GM19468 (cell line): ENCODE measurements at regions not wholly inside any gene's neighbourhood (a gene's known extent, or its start where the extent isn't known, plus 50 kb on each side); places are given as distances from the start of the nearest gene placed in this dataset.

ENCODE experiments used
- ATAC-seq: cut with Tn5 transposase; IDR thresholded peaks from one replicate; pipeline ENCODE4 v1.9.1; 2021; ENCODE audit warnings: mild to moderate bottlenecking, moderate library complexity, moderate number of reproducible peaks; ENCODE audit not compliant: unreplicated experiment; ENCODE audit errors: extremely low read depth

DNA sequence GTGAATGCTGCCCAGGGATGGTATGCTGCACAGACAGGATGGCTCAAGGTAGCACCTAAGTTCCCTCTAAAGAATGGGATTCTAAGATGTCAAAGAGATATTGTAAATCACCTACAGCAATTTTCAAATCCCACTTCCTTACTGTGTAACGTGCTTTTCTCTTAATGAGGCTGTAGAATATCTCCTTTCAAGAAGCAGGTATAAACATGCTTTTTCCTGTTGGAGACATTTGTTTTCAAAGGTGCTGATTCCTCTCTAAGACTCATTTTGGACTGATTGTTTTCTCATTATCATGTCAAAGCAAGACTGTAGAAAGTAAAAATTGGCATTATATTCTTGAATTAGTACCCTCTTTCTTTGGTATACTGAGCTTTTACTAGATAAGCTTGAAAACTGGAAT lies 412.6 kb upstream of the PAPPA start:
- ATAC-seq = no peak

- no peak for ATAC-seq
These were observed 409.6 kb upstream of the PAPPA start for GRCh38 chr9:115743709-115744605.

DNA sequence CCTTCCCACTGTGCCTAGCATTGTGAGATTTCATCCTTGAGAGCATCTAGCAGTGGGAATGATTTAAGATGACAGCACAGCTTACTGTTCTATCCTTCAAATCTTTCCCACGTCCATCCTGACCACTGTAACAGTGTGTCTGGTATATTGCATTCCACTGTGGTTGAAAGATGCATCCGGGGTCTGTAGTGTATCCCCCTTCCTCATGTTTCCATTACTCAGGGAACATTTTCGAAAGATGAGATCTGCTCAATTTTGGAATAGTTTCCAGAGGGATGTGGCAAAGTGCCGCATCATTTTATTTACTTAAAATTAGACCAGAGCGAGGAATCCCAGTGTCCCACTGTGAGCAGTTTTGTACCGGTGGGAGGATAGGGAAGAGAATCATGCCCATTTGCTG lies 407.1 kb upstream of the PAPPA start:
- ATAC-seq = no peak

DNA sequence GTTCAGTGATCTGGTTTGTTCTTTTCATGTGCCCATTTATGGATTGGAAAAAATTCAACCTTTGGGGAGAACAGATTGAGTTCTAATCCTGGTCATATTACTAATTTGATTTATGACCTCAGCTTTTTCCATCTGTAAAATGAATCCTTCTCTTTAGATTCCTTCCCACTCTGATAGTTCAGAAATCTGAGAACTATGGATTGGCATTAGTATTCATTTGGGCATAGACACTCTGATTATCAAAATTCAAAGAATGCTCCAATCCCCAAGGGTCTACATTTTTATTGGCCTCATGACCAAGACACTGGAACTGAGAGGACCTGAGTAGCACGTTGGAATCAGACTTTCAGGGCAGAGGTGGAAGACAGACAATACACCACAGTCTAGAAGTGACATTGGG lies 405.9 kb upstream of the PAPPA start:
- ATAC-seq = no peak

DNA sequence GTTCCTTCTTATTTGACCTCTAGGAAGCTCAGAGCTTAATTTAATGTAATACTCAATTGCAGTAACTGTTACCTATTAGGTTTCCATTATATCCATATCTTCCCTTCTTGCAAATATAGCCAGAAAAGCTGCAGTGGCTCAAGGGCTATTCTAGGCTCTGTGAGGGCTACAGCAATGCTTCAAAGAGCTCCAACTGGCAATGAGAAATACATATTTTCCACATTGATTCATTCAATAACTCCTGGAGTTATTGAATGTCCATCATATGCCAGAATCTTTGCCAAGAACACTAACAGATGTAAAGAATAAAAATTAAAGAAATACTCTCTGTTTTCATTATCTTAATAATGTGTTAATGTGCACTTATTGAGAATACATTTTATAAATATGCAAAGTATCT lies 396.9 kb upstream of the PAPPA start:
- ATAC-seq = no peak

- ATAC-seq = no peak
These were observed 396.1 kb upstream of the PAPPA start for GRCh38 chr9:115757461-115757860.

GRCh38 chr9:115758441-115758840 lies 395.1 kb upstream of the PAPPA start:
- no peak for ATAC-seq

GRCh38 chr9:115759426-115759825 lies 394.2 kb upstream of the PAPPA start:
- ATAC-seq = no peak

- ATAC-seq = no peak
These were observed 388.9 kb upstream of the PAPPA start for GRCh38 chr9:115764645-115765044.

- ATAC-seq = no peak
These were observed 388.5 kb upstream of the PAPPA start for GRCh38 chr9:115765060-115765459.

DNA sequence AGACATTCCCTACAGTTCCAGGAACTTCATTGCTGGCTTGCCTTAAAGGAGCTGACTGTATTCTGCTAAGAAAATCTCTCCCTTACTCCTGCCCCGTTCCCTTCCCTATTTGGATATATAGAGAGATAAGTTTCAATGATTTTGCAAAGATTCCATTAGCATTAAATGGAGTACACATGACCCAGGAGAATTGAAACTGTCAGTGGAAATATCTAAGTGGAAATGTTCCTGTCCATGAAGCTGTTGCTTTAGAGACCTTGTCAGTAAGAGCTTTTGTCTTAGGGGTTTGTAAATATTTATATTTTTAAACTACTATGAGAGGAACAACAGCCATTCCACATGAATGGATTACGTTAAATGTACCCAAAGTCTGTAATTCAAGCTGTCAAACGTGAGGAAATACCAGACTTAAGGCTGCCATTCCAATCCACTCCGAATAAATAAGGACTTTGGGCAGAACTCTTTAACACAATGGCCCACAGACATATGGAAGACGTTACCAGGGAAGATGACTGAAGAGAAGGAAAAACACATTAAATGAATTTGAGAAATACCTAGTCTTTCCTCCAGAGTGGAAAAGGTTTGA lies 387.1 kb upstream of the PAPPA start:
- ATAC-seq = no peak

GRCh38 chr9:115770521-115770920 lies 383.1 kb upstream of the PAPPA start:
- ATAC-seq = no peak

DNA sequence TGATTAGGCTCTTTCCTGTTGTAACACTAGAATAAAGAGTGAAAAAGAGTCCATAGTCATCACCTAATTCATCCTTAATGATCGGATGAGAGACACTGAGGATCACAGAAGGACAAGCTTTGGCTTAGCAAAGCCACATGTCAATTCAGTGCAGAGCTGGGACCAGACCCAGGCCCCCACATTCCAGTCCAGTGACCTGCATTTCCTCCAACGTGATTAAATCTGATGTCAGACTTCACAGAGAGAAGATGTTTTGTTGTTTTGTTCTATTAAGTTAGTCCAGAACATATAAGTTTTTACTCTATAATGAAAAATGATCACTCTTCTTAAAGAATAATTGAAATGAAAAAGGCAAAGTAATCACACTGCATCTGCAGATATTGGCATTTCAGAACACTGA lies 377.9 kb upstream of the PAPPA start:
- no peak for ATAC-seq

- no peak for ATAC-seq
These were observed 376.0 kb upstream of the PAPPA start for GRCh38 chr9:115777610-115778009.

DNA sequence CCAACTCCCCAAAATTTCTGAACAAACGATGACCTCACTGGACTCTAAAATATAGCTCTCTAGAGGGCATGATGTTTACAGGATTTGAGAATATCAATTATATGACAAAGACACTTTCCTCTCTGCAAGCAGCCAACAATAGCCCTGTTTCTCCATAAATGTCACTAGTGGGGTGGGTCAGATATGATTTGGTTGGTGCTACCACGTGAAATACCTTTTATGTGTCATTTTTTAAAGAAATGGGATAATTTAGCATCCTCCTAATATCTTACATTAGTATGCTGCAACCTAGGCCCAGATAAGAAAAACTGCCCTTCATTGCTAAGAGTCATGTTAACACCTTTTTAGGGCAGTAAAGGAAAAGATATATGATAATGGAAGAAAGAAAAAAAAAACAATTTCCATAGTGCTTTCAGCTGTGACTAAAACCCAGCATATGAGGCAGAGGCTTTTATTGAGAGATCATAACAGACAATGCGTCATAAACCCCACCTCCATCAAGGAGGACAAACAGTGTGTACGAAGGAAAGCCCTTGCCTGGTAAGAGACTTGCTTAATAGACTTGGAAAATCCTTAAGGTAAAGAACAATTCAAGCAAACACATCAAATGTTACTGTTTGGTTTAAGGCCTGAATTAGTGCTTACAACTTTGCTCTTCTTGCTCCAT lies 372.4 kb upstream of the PAPPA start:
- no peak for ATAC-seq

DNA sequence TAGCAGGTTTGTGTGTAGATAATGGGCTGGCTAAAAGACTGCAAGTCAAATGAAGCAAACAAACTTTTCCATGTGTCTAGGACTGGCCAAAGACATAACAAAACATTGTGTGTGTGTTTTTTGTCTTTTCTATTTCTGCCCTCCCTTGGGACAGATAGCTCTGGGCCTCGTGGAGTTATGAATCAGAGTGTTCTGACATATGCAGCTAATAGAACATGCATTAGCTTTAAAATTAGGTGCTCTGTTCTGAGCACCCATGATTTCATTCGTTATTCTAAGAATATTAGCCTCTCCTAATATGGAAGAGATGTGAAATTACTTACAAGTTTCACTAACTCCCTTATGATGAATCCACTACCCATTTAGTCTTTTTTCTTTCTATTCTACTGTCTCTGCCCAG lies 367.3 kb upstream of the PAPPA start:
- no peak for ATAC-seq

DNA sequence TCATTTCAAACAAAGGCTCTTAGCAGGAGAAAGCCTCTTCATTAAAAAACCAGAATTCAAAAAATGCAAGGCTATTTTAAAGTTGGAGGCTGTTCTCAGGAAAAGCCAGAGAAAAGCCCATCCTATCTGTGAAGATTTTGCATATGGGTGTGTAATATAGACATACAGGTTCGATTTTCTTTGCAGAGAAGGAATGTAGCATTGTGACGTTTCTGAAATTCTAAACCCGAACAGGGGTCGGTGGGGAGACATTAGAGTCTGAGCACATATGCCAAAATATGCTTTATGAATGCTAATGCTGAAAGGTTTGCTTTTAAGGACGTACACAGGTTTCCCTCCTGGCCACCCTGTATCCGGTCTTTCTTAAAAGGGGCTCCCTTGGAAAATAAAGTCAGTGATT lies 363.1 kb upstream of the PAPPA start:
- ATAC-seq = no peak

- no peak for ATAC-seq
These were observed 358.6 kb upstream of the PAPPA start for GRCh38 chr9:115794921-115795475.

DNA sequence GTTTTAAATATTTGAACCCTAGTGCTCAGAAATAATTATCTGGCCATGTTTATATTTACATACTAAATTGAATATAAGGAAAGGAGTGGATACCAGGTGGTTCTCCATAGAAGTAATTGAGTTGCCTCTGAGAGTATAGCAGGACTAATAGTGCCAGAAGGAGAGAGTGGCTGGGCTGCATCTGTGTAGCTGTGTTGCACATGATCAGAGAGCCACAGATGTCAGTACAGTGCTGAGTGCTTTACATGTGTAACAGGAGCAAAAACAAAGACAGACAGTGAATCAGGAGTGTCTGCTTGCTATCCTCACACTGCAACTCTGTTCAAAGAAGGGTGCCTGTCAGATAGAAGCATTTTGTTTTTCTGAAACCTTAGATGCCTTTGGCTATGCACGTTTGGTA lies 353.9 kb upstream of the PAPPA start:
- ATAC-seq = no peak

GRCh38 chr9:115804206-115804605 lies 349.4 kb upstream of the PAPPA start:
- no peak for ATAC-seq

- no peak for ATAC-seq
These were observed 345.5 kb upstream of the PAPPA start for GRCh38 chr9:115808108-115808507.
